Neural cell (in vitro differentiated cells): ENCODE measurements at regions not wholly inside any gene's neighbourhood (a gene's known extent, or its start where the extent isn't known, plus 50 kb on each side); places are given as distances from the start of the nearest gene placed in this dataset.

Experiments
- CTCF ChIP-seq: fragments of 450-650 bp; IDR thresholded peaks from 2 replicates; pipeline ENCODE4 v1.5.1; 2014; ENCODE audit warnings: antibody characterized with exemption, mild to moderate bottlenecking, moderate library complexity; ENCODE audit not compliant: poor library complexity, severe bottlenecking
- POLR2AphosphoS5 ChIP-seq: IDR thresholded peaks from 2 replicates; pipeline ENCODE4 v1.6.1; 2012
- REST ChIP-seq: IDR thresholded peaks from 2 replicates; pipeline ENCODE4 v1.6.1; 2012; ENCODE audit warnings: borderline replicate concordance

- no peak for TF ChIP-seq POLR2AphosphoS5
- TF ChIP-seq CTCF = no peak
- no peak for TF ChIP-seq REST
Observed at GRCh38 chr13:44004878-44005277, 125.2 kb downstream of the LACC1 start.
